Erythroblast (primary cell): ENCODE measurements at regions not wholly inside any gene's neighbourhood (a gene's known extent, or its start where the extent isn't known, plus 50 kb on each side); places are given as distances from the start of the nearest gene placed in this dataset.

Experiments used
- GATA1 ChIP-seq: IDR thresholded peaks from 2 replicates; pipeline ENCODE4 v1.6.1; 2011; ENCODE audit warnings: low read depth, mild to moderate bottlenecking, control low read depth, low read length, moderate library complexity
- POLR2A ChIP-seq: IDR thresholded peaks from 2 replicates; pipeline ENCODE4 v1.6.1; 2011; ENCODE audit warnings: mild to moderate bottlenecking, low read length

- TF ChIP-seq POLR2A = no peak
- TF ChIP-seq GATA1 = no peak
These were observed 118.6 kb upstream of the PELI1 start for GRCh38 chr2:64262816-64263215.
